ENCODE measurements at regions not wholly inside any gene's neighbourhood (a gene's known extent, or its start where the extent isn't known, plus 50 kb on each side); places are given as distances from the start of the nearest gene placed in this dataset.
"Not testable (repeated sequence)": the region's sequence is repeated elsewhere in the genome, so short reads cannot be mapped to it uniquely, and the experiment has no call there.

- H3K27ac ChIP-seq = no peak overlapping the region
- H3K4me3 ChIP-seq = no peak overlapping the region
Observed at GRCh38 chr6:54541541-54541940, 233.3 kb downstream of the TINAG start.

GRCh38 chr6:54559136-54559535, 250.9 kb downstream of the TINAG start:
- no peak overlapping the region for H3K27ac ChIP-seq
- no peak overlapping the region for H3K4me3 ChIP-seq

- not testable (repeated sequence) for H3K27ac ChIP-seq, H3K4me3 ChIP-seq
Observed at GRCh38 chr6:54564188-54564587, 255.9 kb downstream of the TINAG start.

- no peak overlapping the region for H3K27ac ChIP-seq
- no peak overlapping the region for H3K4me3 ChIP-seq
Observed at GRCh38 chr6:54574671-54575070, 266.4 kb downstream of the TINAG start.

GRCh38 chr6:54578261-54578660, 268.3 kb upstream of the FAM83B start:
- no peak overlapping the region for H3K4me3 ChIP-seq
- no peak overlapping the region for H3K27ac ChIP-seq

GRCh38 chr6:54579011-54579410, 267.6 kb upstream of the FAM83B start:
- H3K4me3 ChIP-seq = no peak overlapping the region
- H3K27ac ChIP-seq = no peak overlapping the region

- Histone ChIP-seq H3K4me3 (no peak overlapping the region), H3K27ac (no peak overlapping the region)
Observed at GRCh38 chr6:54586251-54586650, 260.3 kb upstream of the FAM83B start.

- Histone ChIP-seq H3K4me3 (no peak overlapping the region), H3K27ac (no peak overlapping the region)
Observed at GRCh38 chr6:54587277-54587676, 259.3 kb upstream of the FAM83B start.

- Histone ChIP-seq H3K4me3 (no peak overlapping the region), H3K27ac (no peak overlapping the region)
Observed at GRCh38 chr6:54588176-54588575, 258.4 kb upstream of the FAM83B start.

- Histone ChIP-seq H3K4me3 (no peak overlapping the region), H3K27ac (no peak overlapping the region)
Observed at GRCh38 chr6:54595844-54596243, 250.7 kb upstream of the FAM83B start.

GRCh38 chr6:54598787-54599313, 247.7 kb upstream of the FAM83B start:
- H3K4me3 ChIP-seq = no peak overlapping the region

GRCh38 chr6:54601600-54602300, 244.8 kb upstream of the FAM83B start:
- Histone ChIP-seq H3K27ac (no peak overlapping the region), H3K4me3 (no peak overlapping the region)

More at GRCh38 chr6:54598787-54599313, 247.7 kb upstream of the FAM83B start:
- H3K27ac ChIP-seq = no peak overlapping the region

- no peak overlapping the region for H3K27ac ChIP-seq
- no peak overlapping the region for H3K4me3 ChIP-seq
Observed at GRCh38 chr6:54602591-54602990, 244.0 kb upstream of the FAM83B start.

- Histone ChIP-seq H3K27ac (no peak overlapping the region), H3K4me3 (no peak overlapping the region)
Observed at GRCh38 chr6:54609981-54610380, 236.6 kb upstream of the FAM83B start.

GRCh38 chr6:54613596-54613995, 233.0 kb upstream of the FAM83B start:
- Histone ChIP-seq H3K4me3 (no peak overlapping the region), H3K27ac (no peak overlapping the region)

- H3K4me3 ChIP-seq = no peak overlapping the region
- no peak overlapping the region for H3K27ac ChIP-seq
Observed at GRCh38 chr6:54614499-54615195, 231.9 kb upstream of the FAM83B start.

- H3K4me3 ChIP-seq = no peak overlapping the region
- no peak overlapping the region for H3K27ac ChIP-seq
Observed at GRCh38 chr6:54617730-54618129, 228.8 kb upstream of the FAM83B start.

GRCh38 chr6:54618572-54618971, 228.0 kb upstream of the FAM83B start:
- no peak overlapping the region for H3K27ac ChIP-seq

GRCh38 chr6:54619102-54619501, 227.5 kb upstream of the FAM83B start:
- Histone ChIP-seq H3K27ac (no peak overlapping the region), H3K4me3 (no peak overlapping the region)

More at GRCh38 chr6:54618572-54618971, 228.0 kb upstream of the FAM83B start:
- H3K4me3 ChIP-seq = no peak overlapping the region

- Histone ChIP-seq H3K4me3 (no peak overlapping the region), H3K27ac (no peak overlapping the region)
Observed at GRCh38 chr6:54621285-54621684, 225.3 kb upstream of the FAM83B start.

- no peak overlapping the region for H3K4me3 ChIP-seq
- H3K27ac ChIP-seq = no peak overlapping the region
Observed at GRCh38 chr6:54624216-54624615, 222.4 kb upstream of the FAM83B start.
